Tibial artery (tissue), 4 donors: ENCODE measurements at regions not wholly inside any gene's neighbourhood (a gene's known extent, or its start where the extent isn't known, plus 50 kb on each side); places are given as distances from the start of the nearest gene placed in this dataset.

Experiments used
- DNase-seq, 2 donors: peaks; one replicate each; pipeline ENCODE4 v3.0.0-alpha.2; 2019
- H3K27ac ChIP-seq, 2 donors: fragments of 200-600 bp; sonication (generic) in 1 of 2; 1 replicate in 1 of 2; 2 replicates in 1 of 2; pipeline ENCODE4 v1.5.1; 2018 to 2019; ENCODE audit warnings: mild to moderate bottlenecking in 1 of 2
- H3K27me3 ChIP-seq, 2 donors: fragments of 200-600 bp; sonication (generic) in 1 of 2; one replicate each; pipeline versions ENCODE4 v1.5.1 to v1.6.0; 2016 to 2019
- H3K36me3 ChIP-seq, 3 donors: fragments of 200-600 bp; sonication (generic) in 2 of 3; one replicate each; pipeline ENCODE4 v1.5.1; 2016 to 2019; ENCODE audit warnings: mild to moderate bottlenecking in 2 of 3
- H3K4me1 ChIP-seq, 4 donors: fragments of 200-600 bp; sonication (generic) in 2 of 4; 1 replicate in 3 of 4; 2 replicates in 1 of 4; pipeline ENCODE4 v1.5.1; 2016 to 2019
- H3K4me3 ChIP-seq, 2 donors: fragments of 200-600 bp; sonication (generic) in 1 of 2; 1 replicate in 1 of 2; 2 replicates in 1 of 2; pipeline ENCODE4 v1.5.1; 2018 to 2019; ENCODE audit warnings: mild to moderate bottlenecking in 2 of 2
- H3K9me3 ChIP-seq, 3 donors: fragments of 200-600 bp; sonication (generic) in 1 of 3; one replicate each; pipeline ENCODE4 v1.5.1; 2016 to 2019
- CTCF ChIP-seq, 2 experiments: fragments of 200-600 bp in 1 of 2; fragments of 450-650 bp in 1 of 2; IDR thresholded peaks; one replicate each; pipeline ENCODE4 v1.5.1; 2017 to 2019; ENCODE audit warnings: antibody characterized with exemption in 2 of 2, mild to moderate bottlenecking in 1 of 2, moderate library complexity in 1 of 2
- intact Hi-C: fragments of 100-400 bp; cut with DNase I; formaldehyde crosslinking; loops from one replicate; pipeline ENCODE4 v1.15.0; 2023; ENCODE audit warnings: low total_unique reads

- no peaks in the 10 kb centered on the region for H3K9me3 ChIP-seq
- no peak for TF ChIP-seq CTCF (IDR thresholded peaks at IDR 0.05)
- no peaks in the 10 kb centered on the region for H3K36me3 ChIP-seq
- H3K4me3 ChIP-seq = no peak overlapping the region
- no peak for DNase-seq
- intact Hi-C loops = no loop called here
- peaks cover 0 to 17% (median 15%) of the 10 kb centered on the region in 4 donors for H3K4me1 ChIP-seq
- no peak overlapping the region for H3K27ac ChIP-seq
- peaks cover 0 to 22% of the 10 kb centered on the region in 2 donors for H3K27me3 ChIP-seq
Observed at GRCh38 chr15:47188758-47189507, 528.4 kb upstream of the SEMA6D start.

- intact Hi-C loops = loop anchor here (5.0 to 10.0 kb wide), 2 partner anchors 793 to 1160 kb away; no protein-coding TSS in a partner anchor
- Histone ChIP-seq H3K27ac (no peak overlapping the region), H3K36me3 (no peaks in the 10 kb centered on the region), H3K4me1 (no peaks in the 10 kb centered on the region), H3K27me3 (no peaks in the 10 kb centered on the region), H3K4me3 (no peak overlapping the region), H3K9me3 (no peaks in the 10 kb centered on the region)
- TF ChIP-seq CTCF (IDR thresholded peaks at IDR 0.05) = no peak
- no peak for DNase-seq
Observed at GRCh38 chr15:47194718-47195117, 522.6 kb upstream of the SEMA6D start.

- Histone ChIP-seq H3K4me3 (no peak overlapping the region), H3K27me3 (no peaks in the 10 kb centered on the region), H3K27ac (no peak overlapping the region), H3K36me3 (no peaks in the 10 kb centered on the region), H3K9me3 (no peaks in the 10 kb centered on the region), H3K4me1 (no peaks in the 10 kb centered on the region)
- peak; percentile 69 to 85 for DNase-seq
- peak; percentile 81 to 88 for TF ChIP-seq CTCF (IDR thresholded peaks at IDR 0.05)
- intact Hi-C loops = loop anchor here (5.0 to 10.0 kb wide), 2 partner anchors 791 to 1159 kb away; no protein-coding TSS in a partner anchor
Observed at GRCh38 chr15:47196048-47196447, 521.3 kb upstream of the SEMA6D start.

GRCh38 chr15:47203993-47204392 is 513.3 kb upstream of the SEMA6D start:
- no peaks in the 10 kb centered on the region for H3K27me3 ChIP-seq
- TF ChIP-seq CTCF (IDR thresholded peaks at IDR 0.05) = no peak
- no peaks in the 10 kb centered on the region for H3K36me3 ChIP-seq
- H3K27ac ChIP-seq = no peak overlapping the region
- intact Hi-C loops = no loop called here
- no peak overlapping the region for H3K4me3 ChIP-seq
- H3K9me3 ChIP-seq = no peaks in the 10 kb centered on the region
- no peak for DNase-seq
- no peaks in the 10 kb centered on the region for H3K4me1 ChIP-seq

GRCh38 chr15:47206358-47206978 is 510.8 kb upstream of the SEMA6D start:
- no peak for DNase-seq
- Histone ChIP-seq H3K27me3 (no peaks in the 10 kb centered on the region), H3K9me3 (no peaks in the 10 kb centered on the region), H3K36me3 (no peaks in the 10 kb centered on the region), H3K4me3 (no peak overlapping the region), H3K27ac (no peak overlapping the region), H3K4me1 (no peaks in the 10 kb centered on the region)
- no peak for TF ChIP-seq CTCF (IDR thresholded peaks at IDR 0.05)
- intact Hi-C loops = no loop called here
